ENCODE measurements at regions not wholly inside any gene's neighbourhood (a gene's known extent, or its start where the extent isn't known, plus 50 kb on each side); places are given as distances from the start of the nearest gene placed in this dataset.

- Histone ChIP-seq H2AFZ (ENCODE audit: low read depth, low read length, poor library complexity, severe bottlenecking) (no peak overlapping the region), H3K27ac (ENCODE audit: low read depth, low read length) (no peak overlapping the region), H3K4me2 (ENCODE audit: low read length) (no peak overlapping the region), H3K9me2 (ENCODE audit: insufficient read depth) (no peaks in the 10 kb centered on the region), H4K20me1 (ENCODE audit: insufficient read depth) (no peaks in the 10 kb centered on the region), H3K27me3 (ENCODE audit: insufficient read depth, low read length) (no peaks in the 10 kb centered on the region), H3K4me1 (ENCODE audit: control insufficient read depth in 1 of 2, insufficient read depth in 2 of 2, low read length in 2 of 2) (no peaks in the 10 kb centered on the region), H3K79me2 (ENCODE audit: insufficient read depth, low read length) (no peaks in the 10 kb centered on the region), H3K9ac (ENCODE audit: low read length) (no peak overlapping the region), H3K9me3 (ENCODE audit: control insufficient read depth in 1 of 2, insufficient read depth in 1 of 2, low read depth in 1 of 2, low read length in 2 of 2) (no peaks in the 10 kb centered on the region), H3K36me3 (ENCODE audit: control insufficient read depth in 1 of 2, insufficient read depth in 2 of 2, low read length in 2 of 2) (no peaks in the 10 kb centered on the region), H3K4me3 (replicated peaks in 1 of 2; ENCODE audit: low read depth in 1 of 2, low read length in 2 of 2) (no peak overlapping the region)
- CTCF ChIA-PET, result no interaction called here
- POLR2A ChIA-PET, result no interaction called here
- ATAC-seq, result no peak
- intact Hi-C loops (cut with micrococcal nuclease), result no loop called here
- BruUV-seq (replicated peaks), result no TSS peak
- TF ChIP-seq REST (IDR thresholded peaks at IDR 0.05; ENCODE audit: low read depth) (no peak), SP1 (IDR thresholded peaks at IDR 0.05; ENCODE audit: low read depth) (no peak), EZH2phosphoT487 (IDR thresholded peaks at IDR 0.05; ENCODE audit: borderline replicate concordance) (no peak), RAD21 (IDR thresholded peaks at IDR 0.05; ENCODE audit: low read depth) (no peak), CEBPB (IDR thresholded peaks at IDR 0.05; ENCODE audit: low read depth) (no peak), ZFX (IDR thresholded peaks at IDR 0.05) (no peak), JUND (IDR thresholded peaks at IDR 0.05) (no peak), MAX (IDR thresholded peaks at IDR 0.05) (no peak), SIN3A (IDR thresholded peaks at IDR 0.05; ENCODE audit: low read depth) (no peak), POLR2AphosphoS5 (IDR thresholded peaks at IDR 0.05; ENCODE audit: low read depth, low read length) (no peak), ZBTB33 (IDR thresholded peaks at IDR 0.05; ENCODE audit: extremely low read depth, insufficient replicate concordance, low read length) (no peak), TCF7L2 (IDR thresholded peaks at IDR 0.05; ENCODE audit: borderline replicate concordance, extremely low read depth, insufficient read depth, insufficient read length) (no peak), CBX3 (IDR thresholded peaks at IDR 0.05; ENCODE audit: low read depth) (no peak), EGR1 (IDR thresholded peaks at IDR 0.05; ENCODE audit: low read depth) (no peak), ZNF274 (IDR thresholded peaks at IDR 0.05; ENCODE audit: low read depth, low read length) (no peak), CTCF (IDR thresholded peaks at IDR 0.05 in 2 of 3, conservative IDR thresholded peaks at IDR 0.05 in 1 of 3; ENCODE audit: borderline replicate concordance in 1 of 3, insufficient read depth in 1 of 3, low read depth in 2 of 3, low read length in 2 of 3) (no peak)
- RAD21 ChIA-PET (ENCODE audit: low non-redundant PET in 1 of 2, low total read pairs in 2 of 2, uncharacterized antibody in 2 of 2, unreplicated experiment in 2 of 2), result no interaction called here
- no peak for DNase-seq (ENCODE audit: low read depth, low spot score)
Observed at GRCh38 chr9:90251316-90251715, 391.3 kb downstream of the DIRAS2 start.
